ENCODE measurements at regions not wholly inside any gene's neighbourhood (a gene's known extent, or its start where the extent isn't known, plus 50 kb on each side); places are given as distances from the start of the nearest gene placed in this dataset.

- intact Hi-C loops (cut with DNase I): no loop called here
- no peak for DNase-seq
Measured at GRCh38 chr11:95297680-95298452, 66.9 kb upstream of the SESN3 start.

- intact Hi-C loops (cut with DNase I): no loop called here
- no peak for DNase-seq
Measured at GRCh38 chr11:95296621-95297025, 65.6 kb upstream of the SESN3 start.

- DNase-seq: no peak
- intact Hi-C loops (cut with DNase I): no loop called here
Measured at GRCh38 chr11:95296165-95296564, 65.2 kb upstream of the SESN3 start.

- intact Hi-C loops (cut with DNase I): no loop called here
- DNase-seq: no peak
Measured at GRCh38 chr11:95295382-95296149, 64.6 kb upstream of the SESN3 start.

- no peak for DNase-seq
Measured at GRCh38 chr11:95294701-95295100, 63.7 kb upstream of the SESN3 start.

GRCh38 chr11:95293116-95293515, 62.1 kb upstream of the SESN3 start:
- DNase-seq: no peak
- intact Hi-C loops (cut with DNase I): no loop called here

More at GRCh38 chr11:95294701-95295100, 63.7 kb upstream of the SESN3 start:
- intact Hi-C loops (cut with DNase I): no loop called here

GRCh38 chr11:95291946-95292345, 60.9 kb upstream of the SESN3 start:
- DNase-seq: no peak
- intact Hi-C loops (cut with DNase I): no loop called here

GRCh38 chr11:95289378-95290101, 58.5 kb upstream of the SESN3 start:
- no peak for DNase-seq
- intact Hi-C loops (cut with DNase I): no loop called here

GRCh38 chr11:95284057-95285052, 53.4 kb upstream of the SESN3 start:
- intact Hi-C loops (cut with DNase I): no loop called here
- DNase-seq: no peak

- no peak for DNase-seq
- intact Hi-C loops (cut with DNase I): no loop called here
Measured at GRCh38 chr11:95283650-95284049, 52.6 kb upstream of the SESN3 start.

- intact Hi-C loops (cut with DNase I): no loop called here
- DNase-seq: no peak
Measured at GRCh38 chr11:95283146-95283545, 52.1 kb upstream of the SESN3 start.

GRCh38 chr11:95282291-95282751, 51.3 kb upstream of the SESN3 start:
- intact Hi-C loops (cut with DNase I): no loop called here
- DNase-seq: no peak
